Upper lobe of right lung (tissue), 1 donor: ENCODE measurements at regions not wholly inside any gene's neighbourhood (a gene's known extent, or its start where the extent isn't known, plus 50 kb on each side); places are given as distances from the start of the nearest gene placed in this dataset.

Source experiments
- ATAC-seq: fragments of 200-7000 bp; cut with Tn5 transposase; one replicate; pipeline ENCODE4 v1.9.1; 2020; ENCODE audit warnings: mild to moderate bottlenecking, moderate library complexity
- DNase-seq: peaks from one replicate; pipeline ENCODE4 v3.0.0-alpha.2; 2020
- H3K27ac ChIP-seq: fragments of 200-600 bp; one replicate; pipeline ENCODE4 v1.8.0; 2022
- H3K27me3 ChIP-seq: fragments of 200-600 bp; one replicate; pipeline ENCODE4 v1.8.0; 2022; ENCODE audit warnings: mild to moderate bottlenecking
- H3K36me3 ChIP-seq: fragments of 200-600 bp; one replicate; pipeline ENCODE4 v1.8.0; 2022
- H3K4me1 ChIP-seq: fragments of 200-600 bp; one replicate; pipeline ENCODE4 v1.8.0; 2022
- H3K4me3 ChIP-seq: fragments of 200-600 bp; one replicate; pipeline ENCODE4 v1.8.0; 2022; ENCODE audit warnings: mild to moderate bottlenecking
- H3K9me3 ChIP-seq: fragments of 200-600 bp; one replicate; pipeline ENCODE4 v1.8.0; 2022
- intact Hi-C: fragments of 100-400 bp; cut with DNase I; formaldehyde crosslinking; loops from one replicate; pipeline ENCODE4 v1.11.0; 2022
- TF ChIP-seq, protein P1 (sequence below): fragments of 200-600 bp; IDR thresholded peaks from one replicate; pipeline ENCODE4 v1.8.0; 2022; ENCODE audit warnings: antibody characterized with exemption
- donor health status: DM: no; HTN: yes; CAD: no; lungs with severe emphysema.

DNA sequence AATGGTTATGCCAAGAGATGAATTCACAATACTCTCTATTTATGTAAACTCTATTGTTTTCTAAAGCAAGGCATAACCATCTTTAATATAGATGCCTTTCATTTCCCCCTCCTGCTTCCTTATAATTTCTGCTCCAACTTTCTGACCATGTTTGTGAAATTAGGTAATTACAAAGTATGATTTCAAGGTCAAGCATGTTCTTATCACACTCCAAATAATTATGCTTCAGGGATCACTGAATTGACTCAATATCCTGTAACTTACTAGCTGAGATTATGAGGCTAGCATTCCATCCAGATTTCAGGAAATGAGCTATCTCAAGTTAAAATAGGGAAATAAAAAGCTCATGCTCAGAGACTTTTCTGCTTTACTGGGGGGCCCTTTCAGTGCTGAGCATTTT lies 655.9 kb upstream of the IGFBP3 start:
- ATAC-seq: no peak
- no peaks in the 10 kb centered on the region for H3K4me1 ChIP-seq
- H3K9me3 ChIP-seq: no peaks in the 10 kb centered on the region
- DNase-seq: no peak
- intact Hi-C loops: no loop called here
- no peak overlapping the region for H3K27ac ChIP-seq
- H3K4me3 ChIP-seq: no peak overlapping the region
- TF ChIP-seq, protein P1, sequence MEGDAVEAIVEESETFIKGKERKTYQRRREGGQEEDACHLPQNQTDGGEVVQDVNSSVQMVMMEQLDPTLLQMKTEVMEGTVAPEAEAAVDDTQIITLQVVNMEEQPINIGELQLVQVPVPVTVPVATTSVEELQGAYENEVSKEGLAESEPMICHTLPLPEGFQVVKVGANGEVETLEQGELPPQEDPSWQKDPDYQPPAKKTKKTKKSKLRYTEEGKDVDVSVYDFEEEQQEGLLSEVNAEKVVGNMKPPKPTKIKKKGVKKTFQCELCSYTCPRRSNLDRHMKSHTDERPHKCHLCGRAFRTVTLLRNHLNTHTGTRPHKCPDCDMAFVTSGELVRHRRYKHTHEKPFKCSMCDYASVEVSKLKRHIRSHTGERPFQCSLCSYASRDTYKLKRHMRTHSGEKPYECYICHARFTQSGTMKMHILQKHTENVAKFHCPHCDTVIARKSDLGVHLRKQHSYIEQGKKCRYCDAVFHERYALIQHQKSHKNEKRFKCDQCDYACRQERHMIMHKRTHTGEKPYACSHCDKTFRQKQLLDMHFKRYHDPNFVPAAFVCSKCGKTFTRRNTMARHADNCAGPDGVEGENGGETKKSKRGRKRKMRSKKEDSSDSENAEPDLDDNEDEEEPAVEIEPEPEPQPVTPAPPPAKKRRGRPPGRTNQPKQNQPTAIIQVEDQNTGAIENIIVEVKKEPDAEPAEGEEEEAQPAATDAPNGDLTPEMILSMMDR: no peak
- H3K27me3 ChIP-seq: no peaks in the 10 kb centered on the region
- no peaks in the 10 kb centered on the region for H3K36me3 ChIP-seq

DNA sequence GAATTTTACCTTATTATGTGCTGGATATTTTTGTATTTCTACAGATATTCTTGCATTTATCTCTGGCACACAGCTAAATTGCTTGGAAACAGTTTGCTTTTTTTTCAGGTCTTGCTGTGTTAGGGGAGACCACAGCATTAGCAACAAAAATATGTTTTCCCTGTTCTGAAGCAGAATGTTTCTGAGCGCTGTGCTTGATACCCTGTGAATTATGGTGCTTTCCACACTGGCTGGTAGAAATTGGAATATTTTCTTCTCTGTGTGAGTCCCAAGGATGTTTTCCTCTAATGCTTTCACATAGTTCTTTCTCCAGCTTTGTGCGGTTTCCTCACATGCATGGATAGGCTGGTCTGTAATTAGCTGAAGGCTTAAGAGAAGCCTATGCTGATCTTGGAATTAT lies 651.6 kb upstream of the IGFBP3 start:
- H3K27me3 ChIP-seq: no peaks in the 10 kb centered on the region
- no peaks in the 10 kb centered on the region for H3K9me3 ChIP-seq
- ATAC-seq (no peak), DNase-seq (no peak)
- TF ChIP-seq, protein P1: no peak
- no peak overlapping the region for H3K4me3 ChIP-seq
- no peaks in the 10 kb centered on the region for H3K4me1 ChIP-seq
- intact Hi-C loops: no loop called here
- H3K27ac ChIP-seq: no peak overlapping the region
- no peaks in the 10 kb centered on the region for H3K36me3 ChIP-seq

DNA sequence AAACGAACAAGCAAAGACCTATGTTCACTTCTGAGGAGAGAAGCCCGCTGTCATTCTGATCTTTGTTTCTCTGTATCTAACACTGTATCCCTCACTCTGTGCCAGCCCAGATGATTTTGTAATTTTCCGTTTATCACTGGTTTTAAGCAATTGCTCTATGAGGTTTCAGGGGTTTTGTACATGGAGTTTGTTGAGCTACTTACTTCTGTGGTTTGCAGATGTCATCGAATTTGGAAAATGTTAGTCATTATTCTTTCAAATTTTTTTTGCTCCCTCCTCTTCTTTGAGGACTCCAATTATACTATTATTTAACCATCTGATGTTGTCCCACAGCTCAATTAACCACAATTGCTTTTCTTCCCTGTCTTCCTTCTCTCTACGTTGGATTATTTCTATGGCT lies 650.9 kb upstream of the IGFBP3 start:
- Histone ChIP-seq H3K9me3 (no peaks in the 10 kb centered on the region), H3K4me3 (no peak overlapping the region), H3K27ac (no peak overlapping the region), H3K36me3 (no peaks in the 10 kb centered on the region), H3K4me1 (no peaks in the 10 kb centered on the region), H3K27me3 (no peaks in the 10 kb centered on the region)
- TF ChIP-seq, protein P1: no peak
- ATAC-seq (no peak), DNase-seq (no peak)
- intact Hi-C loops: no loop called here

DNA sequence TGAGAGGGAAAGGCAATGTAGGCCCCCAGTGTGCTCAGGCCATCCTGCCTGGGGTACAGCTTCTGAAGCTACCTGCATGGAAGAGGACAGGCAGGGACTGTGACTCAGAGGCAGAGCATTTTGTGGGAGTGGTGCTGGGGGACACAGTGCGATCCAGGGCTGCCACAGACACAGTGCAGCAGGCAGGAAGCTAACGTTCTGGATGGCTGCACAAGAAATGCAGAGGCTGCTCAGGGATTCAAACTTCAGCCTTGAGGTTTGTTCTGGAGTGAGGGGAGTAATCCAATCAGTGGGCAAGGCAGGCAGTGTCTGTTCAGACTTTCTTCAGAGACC lies 648.0 kb upstream of the IGFBP3 start:
- TF ChIP-seq, protein P1: no peak
- no peak overlapping the region for H3K27ac ChIP-seq
- DNase-seq: no peak
- peak; percentile 45 for ATAC-seq
- H3K27me3 ChIP-seq: no peaks in the 10 kb centered on the region
- H3K36me3 ChIP-seq: no peaks in the 10 kb centered on the region
- no peak overlapping the region for H3K4me3 ChIP-seq
- intact Hi-C loops: no loop called here
- no peaks in the 10 kb centered on the region for H3K9me3 ChIP-seq
- no peaks in the 10 kb centered on the region for H3K4me1 ChIP-seq

DNA sequence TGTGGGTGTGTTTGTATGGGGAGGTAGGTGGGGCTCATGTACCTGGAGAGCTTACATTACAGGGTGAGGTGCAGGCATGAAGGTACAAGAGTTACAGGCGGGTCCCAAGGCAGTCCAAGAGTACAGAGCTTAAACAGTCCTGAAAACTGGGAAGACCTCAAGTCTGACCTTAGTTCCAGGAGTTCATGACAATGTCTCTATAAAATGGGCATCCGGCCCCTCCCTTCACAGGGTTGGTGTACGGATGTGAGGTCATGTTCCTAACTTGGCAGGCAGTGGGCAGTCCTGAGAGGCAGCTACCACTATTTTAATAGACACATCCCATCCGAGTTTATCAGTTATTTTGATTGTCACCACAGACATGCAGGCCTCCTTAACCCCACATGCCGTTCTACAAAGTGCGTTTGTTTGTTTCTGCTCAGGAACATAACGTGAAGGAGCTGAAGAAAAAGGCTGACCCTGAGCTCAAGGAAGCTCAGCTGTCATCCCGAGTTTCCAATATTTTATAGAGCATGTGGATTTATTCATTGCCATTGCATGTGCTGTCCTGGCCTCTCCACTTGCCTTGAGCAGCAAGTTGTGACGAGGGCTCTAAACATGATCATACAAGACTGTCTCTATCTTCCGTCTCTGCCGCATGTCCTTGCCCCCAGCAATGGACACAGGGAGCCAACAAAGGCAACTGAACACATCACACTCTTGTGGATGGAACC lies 647.5 kb upstream of the IGFBP3 start:
- H3K27me3 ChIP-seq: no peaks in the 10 kb centered on the region
- no peak overlapping the region for H3K27ac ChIP-seq
- H3K9me3 ChIP-seq: no peaks in the 10 kb centered on the region
- intact Hi-C loops: no loop called here
- ATAC-seq: peak; percentile 53
- no peak for DNase-seq
- no peaks in the 10 kb centered on the region for H3K4me1 ChIP-seq
- TF ChIP-seq, protein P1: no peak
- no peaks in the 10 kb centered on the region for H3K36me3 ChIP-seq
- no peak overlapping the region for H3K4me3 ChIP-seq

DNA sequence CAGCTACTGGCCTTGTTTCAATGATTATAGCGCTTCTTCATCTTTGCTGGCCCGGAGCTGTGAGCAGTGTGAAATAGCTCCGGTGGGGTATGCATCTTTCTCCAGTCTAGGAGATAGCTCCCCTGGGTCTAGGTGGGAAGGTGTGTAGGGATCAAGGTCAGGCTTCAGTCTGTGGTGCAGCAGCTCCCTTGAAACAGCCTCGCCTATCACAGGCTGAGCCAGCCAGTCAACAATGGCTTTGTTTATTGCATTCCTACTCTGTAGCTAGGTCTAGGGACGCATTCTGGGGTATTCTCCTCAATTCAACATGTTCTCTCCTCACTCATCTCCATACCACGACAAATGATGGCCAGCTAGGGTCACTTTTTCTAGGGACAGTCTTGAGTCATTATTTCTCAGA lies 646.8 kb upstream of the IGFBP3 start:
- H3K36me3 ChIP-seq: no peaks in the 10 kb centered on the region
- H3K27me3 ChIP-seq: no peaks in the 10 kb centered on the region
- DNase-seq (no peak), ATAC-seq (no peak)
- no peak overlapping the region for H3K4me3 ChIP-seq
- no peaks in the 10 kb centered on the region for H3K9me3 ChIP-seq
- H3K4me1 ChIP-seq: no peaks in the 10 kb centered on the region
- no peak overlapping the region for H3K27ac ChIP-seq
- intact Hi-C loops: no loop called here
- TF ChIP-seq, protein P1: no peak
